ENCODE measurements at regions not wholly inside any gene's neighbourhood (a gene's known extent, or its start where the extent isn't known, plus 50 kb on each side); places are given as distances from the start of the nearest gene placed in this dataset.
"Not testable (repeated sequence)": the region's sequence is repeated elsewhere in the genome, so short reads cannot be mapped to it uniquely, and the experiment has no call there.

GRCh38 chr9:115845648-115846312 lies 307.8 kb upstream of the PAPPA start:
- no peak for DNase-seq

- DNase-seq = no peak
These were observed 306.4 kb upstream of the PAPPA start for GRCh38 chr9:115847216-115847615.

- DNase-seq = no peak
These were observed 303.7 kb upstream of the PAPPA start for GRCh38 chr9:115849679-115850412.

- DNase-seq = no peak
These were observed 302.9 kb upstream of the PAPPA start for GRCh38 chr9:115850548-115851304.

- DNase-seq = no peak
These were observed 298.0 kb upstream of the PAPPA start for GRCh38 chr9:115855458-115856133.

GRCh38 chr9:115858421-115858820 lies 295.2 kb upstream of the PAPPA start:
- not testable (repeated sequence) for DNase-seq

GRCh38 chr9:115862021-115862420 lies 291.6 kb upstream of the PAPPA start:
- DNase-seq = no peak

GRCh38 chr9:115864581-115864980 lies 289.0 kb upstream of the PAPPA start:
- no peak for DNase-seq

GRCh38 chr9:115867326-115867725 lies 286.3 kb upstream of the PAPPA start:
- no peak for DNase-seq

GRCh38 chr9:115877852-115878438 lies 275.6 kb upstream of the PAPPA start:
- no peak for DNase-seq

- no peak for DNase-seq
These were observed 274.1 kb upstream of the PAPPA start for GRCh38 chr9:115879451-115879850.

GRCh38 chr9:115880221-115880885 lies 273.2 kb upstream of the PAPPA start:
- no peak for DNase-seq

- no peak for DNase-seq
These were observed 270.7 kb upstream of the PAPPA start for GRCh38 chr9:115882911-115883310.

GRCh38 chr9:115883467-115884329 lies 269.9 kb upstream of the PAPPA start:
- no peak for DNase-seq

GRCh38 chr9:115884846-115885245 lies 268.7 kb upstream of the PAPPA start:
- DNase-seq = no peak

- no peak for DNase-seq
These were observed 265.5 kb upstream of the PAPPA start for GRCh38 chr9:115888131-115888530.

- no peak for DNase-seq
These were observed 261.7 kb upstream of the PAPPA start for GRCh38 chr9:115891929-115892328.

GRCh38 chr9:115898478-115898877 lies 255.1 kb upstream of the PAPPA start:
- DNase-seq = not testable (repeated sequence)

- DNase-seq = no peak
These were observed 252.9 kb upstream of the PAPPA start for GRCh38 chr9:115900698-115901097.

- no peak for DNase-seq
These were observed 242.6 kb upstream of the PAPPA start for GRCh38 chr9:115910959-115911358.

- DNase-seq = no peak
These were observed 241.5 kb upstream of the PAPPA start for GRCh38 chr9:115912086-115912485.
